OCI-LY3 (cell line): ENCODE measurements at regions not wholly inside any gene's neighbourhood (a gene's known extent, or its start where the extent isn't known, plus 50 kb on each side); places are given as distances from the start of the nearest gene placed in this dataset.

Experiments used
- H2AFZ ChIP-seq: fragments of 200-600, 300-600 bp; shearing (Covaris generic); 2 replicates; pipeline ENCODE4 v1.6.0; 2014; ENCODE audit warnings: antibody characterized with exemption, low read depth, low read length
- H3K27ac ChIP-seq: fragments of 200-600, 300-600 bp; sonication (generic); 2 replicates; pipeline ENCODE4 v1.5.1; 2014; ENCODE audit warnings: mild to moderate bottlenecking, low read length, moderate library complexity, mixed read lengths
- H3K27me3 ChIP-seq: fragments of 200-600, 300-600 bp; sonication (generic); 2 replicates; pipeline ENCODE4 v1.6.1; 2014; ENCODE audit warnings: low read depth, low read length, mixed read lengths
- H3K36me3 ChIP-seq: fragments of 200-600, 300-600 bp; sonication (generic); replicated peaks from 2 replicates; pipeline ENCODE3; 2014; ENCODE audit warnings: low read depth, low read length, mixed read lengths
- H3K4me1 ChIP-seq: fragments of 300-600, 200-600 bp; sonication (generic); 2 replicates; pipeline ENCODE4 v1.6.1; 2014; ENCODE audit warnings: low read length, mixed read lengths
- H3K4me2 ChIP-seq: fragments of 200-600, 300-600 bp; sonication (generic); 2 replicates; pipeline ENCODE4 v1.6.1; 2014; ENCODE audit warnings: low read length, mixed read lengths
- H3K4me3 ChIP-seq: fragments of 300-600, 200-600 bp; sonication (generic); 2 replicates; pipeline ENCODE4 v1.5.1; 2014; ENCODE audit warnings: antibody characterized with exemption, mild to moderate bottlenecking, low read length, moderate library complexity
- H3K79me2 ChIP-seq: fragments of 300-600, 200-600 bp; shearing (Covaris generic); 2 replicates; pipeline ENCODE4 v1.6.1; 2014; ENCODE audit warnings: mild to moderate bottlenecking, low read length, mixed read lengths
- H3K9ac ChIP-seq: fragments of 300-600, 200-600 bp; shearing (Covaris generic); 2 replicates; pipeline ENCODE4 v1.6.0; 2014; ENCODE audit warnings: mild to moderate bottlenecking, low read length, moderate library complexity
- H3K9me3 ChIP-seq: fragments of 200-600, 300-600 bp; shearing (Covaris generic); 2 replicates; pipeline ENCODE4 v1.6.1; 2014; ENCODE audit warnings: low read length, mixed read lengths; ENCODE audit not compliant: insufficient read depth
- H4K20me1 ChIP-seq: fragments of 200-600, 300-600 bp; sonication (generic); 2 replicates; pipeline ENCODE4 v1.6.1; 2016; ENCODE audit warnings: low read length, mixed read lengths; ENCODE audit not compliant: insufficient read depth
- CTCF ChIP-seq: fragments of 200-600, 300-600 bp; sonication (generic); IDR thresholded peaks from 2 replicates; pipeline ENCODE4 v1.5.1; 2014; ENCODE audit warnings: antibody characterized with exemption, low read length, low read depth
- EZH2phosphoT487 ChIP-seq: fragments of 200-600 bp; shearing (Covaris generic); IDR thresholded peaks from 2 replicates; pipeline ENCODE4 v1.6.1; 2018; ENCODE audit warnings: antibody characterized with exemption, mixed run types, low read depth

GRCh38 chr2:136436936-136437335, 319.0 kb upstream of the CXCR4 start:
- no peak overlapping the region for H3K27ac ChIP-seq
- H3K9ac ChIP-seq, result no peak overlapping the region
- no peaks in the 10 kb centered on the region for H3K9me3 ChIP-seq
- H4K20me1 ChIP-seq, result no peaks in the 10 kb centered on the region
- H2AFZ ChIP-seq, result no peak overlapping the region
- no peaks in the 10 kb centered on the region for H3K36me3 ChIP-seq
- TF ChIP-seq EZH2phosphoT487, result no peak
- no peak for TF ChIP-seq CTCF
- H3K4me1 ChIP-seq, result no peaks in the 10 kb centered on the region
- no peak overlapping the region for H3K4me3 ChIP-seq
- H3K4me2 ChIP-seq, result no peak overlapping the region
- H3K27me3 ChIP-seq, result peaks cover 10% of the 10 kb centered on the region; the same call in 1 of the 2 replicates
- H3K79me2 ChIP-seq, result no peaks in the 10 kb centered on the region

- Histone ChIP-seq H3K4me1 (no peaks in the 10 kb centered on the region), H2AFZ (no peak overlapping the region), H4K20me1 (no peaks in the 10 kb centered on the region), H3K27ac (no peak overlapping the region), H3K4me3 (no peak overlapping the region), H3K9ac (no peak overlapping the region), H3K79me2 (no peaks in the 10 kb centered on the region), H3K9me3 (no peaks in the 10 kb centered on the region), H3K27me3 (peaks cover 5% of the 10 kb centered on the region; the same call in 1 of the 2 replicates), H3K36me3 (no peaks in the 10 kb centered on the region), H3K4me2 (no peak overlapping the region)
- TF ChIP-seq CTCF (no peak), EZH2phosphoT487 (no peak)
These were observed 316.3 kb upstream of the CXCR4 start for GRCh38 chr2:136434251-136434715.

GRCh38 chr2:136433261-136433660, 315.3 kb upstream of the CXCR4 start:
- H3K36me3 ChIP-seq, result no peaks in the 10 kb centered on the region
- H2AFZ ChIP-seq, result no peak overlapping the region
- no peaks in the 10 kb centered on the region; the same call in 1 of the 2 replicates for H3K27me3 ChIP-seq
- no peak for TF ChIP-seq EZH2phosphoT487
- no peaks in the 10 kb centered on the region for H3K79me2 ChIP-seq
- H4K20me1 ChIP-seq, result no peaks in the 10 kb centered on the region
- H3K27ac ChIP-seq, result no peak overlapping the region
- H3K9ac ChIP-seq, result no peak overlapping the region
- H3K4me1 ChIP-seq, result no peaks in the 10 kb centered on the region
- H3K4me3 ChIP-seq, result no peak overlapping the region
- H3K4me2 ChIP-seq, result no peak overlapping the region
- H3K9me3 ChIP-seq, result no peaks in the 10 kb centered on the region

- Histone ChIP-seq H3K27me3 (peaks cover 56% of the 10 kb centered on the region), H3K4me3 (peak overlapping the region; percentile 78), H3K79me2 (no peaks in the 10 kb centered on the region), H3K27ac (no peak overlapping the region), H3K9me3 (no peaks in the 10 kb centered on the region), H3K9ac (no peak overlapping the region), H4K20me1 (no peaks in the 10 kb centered on the region), H3K4me1 (0 out of 2 replicates have a peak, but pooled peaks cover 3% of the 10 kb centered on the region), H3K4me2 (peak overlapping the region; percentile 78), H3K36me3 (no peaks in the 10 kb centered on the region), H2AFZ (peak overlapping the region; percentile 84)
- TF ChIP-seq EZH2phosphoT487 (no peak), CTCF (no peak)
These were observed 306.2 kb upstream of the CXCR4 start for GRCh38 chr2:136424112-136424511.
